Inferior parietal cortex (tissue), 1 donor: ENCODE measurements at regions not wholly inside any gene's neighbourhood (a gene's known extent, or its start where the extent isn't known, plus 50 kb on each side); places are given as distances from the start of the nearest gene placed in this dataset.

ENCODE experiments used
- DNase-seq: peaks from one replicate; pipeline ENCODE4 v3.0.0-alpha.2; 2016; ENCODE audit errors: extremely low spot score

GRCh38 chr3:76811418-76811817, 228.5 kb upstream of the ROBO2 start:
- DNase-seq: no peak

DNA sequence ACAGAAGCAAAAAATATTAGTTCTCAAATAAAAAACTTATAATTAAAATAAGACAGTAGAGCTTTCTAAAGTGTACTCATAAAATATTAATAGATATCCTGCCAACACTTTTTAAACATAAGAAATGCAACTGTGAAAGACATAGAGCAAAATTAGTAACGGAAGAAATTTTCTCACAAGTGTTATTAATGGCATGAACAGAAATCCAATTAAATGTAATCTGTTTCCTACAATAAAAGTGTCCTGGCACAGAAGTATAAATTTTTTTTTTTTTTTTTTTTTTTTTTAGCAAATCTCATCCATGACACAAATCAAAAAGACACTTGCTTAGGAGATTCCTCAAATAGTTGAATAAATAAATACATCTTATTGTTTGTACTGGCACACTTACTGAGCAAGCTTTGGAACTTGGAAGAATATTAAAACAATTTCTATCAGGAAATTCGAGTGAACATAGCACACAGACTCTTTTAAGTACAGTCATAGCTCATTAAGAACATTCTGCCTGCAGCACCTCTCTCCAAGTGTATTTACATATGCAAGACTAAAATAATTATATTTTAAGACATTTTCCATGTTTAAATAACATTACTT, 227.2 kb upstream of the ROBO2 start:
- no peak for DNase-seq

GRCh38 chr3:76815561-76815960, 224.3 kb upstream of the ROBO2 start:
- no peak for DNase-seq

GRCh38 chr3:76820481-76820880, 219.4 kb upstream of the ROBO2 start:
- no peak for DNase-seq

DNA sequence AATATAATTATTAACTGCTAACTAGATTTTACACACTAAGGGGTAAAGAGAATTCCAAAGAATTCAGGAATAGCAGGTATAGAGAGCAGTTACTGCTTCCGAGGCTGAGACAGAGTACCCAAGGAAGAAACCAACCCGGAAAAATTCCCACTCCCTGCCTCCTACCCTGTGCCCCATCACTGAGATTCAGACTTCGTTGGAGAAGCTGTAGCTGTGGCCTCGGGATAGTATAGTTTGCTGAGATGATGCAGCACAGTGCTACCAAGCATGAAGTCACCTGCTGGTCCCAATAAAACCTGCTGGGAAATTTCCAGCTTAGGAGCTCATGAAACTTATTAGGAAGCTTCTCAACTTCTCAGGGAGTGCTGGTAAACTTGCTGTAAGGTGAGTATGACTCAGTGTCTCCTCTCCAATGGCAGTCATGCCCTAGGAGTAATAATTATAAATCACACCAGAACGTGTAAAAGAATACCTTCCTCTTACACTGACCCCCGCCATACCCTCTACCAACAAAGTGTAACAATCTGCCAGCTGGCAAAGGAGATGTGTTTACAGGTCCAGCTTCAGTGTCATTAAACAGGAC, 215.2 kb upstream of the ROBO2 start:
- DNase-seq: no peak

GRCh38 chr3:76826861-76827260, 213.0 kb upstream of the ROBO2 start:
- DNase-seq: no peak

DNA sequence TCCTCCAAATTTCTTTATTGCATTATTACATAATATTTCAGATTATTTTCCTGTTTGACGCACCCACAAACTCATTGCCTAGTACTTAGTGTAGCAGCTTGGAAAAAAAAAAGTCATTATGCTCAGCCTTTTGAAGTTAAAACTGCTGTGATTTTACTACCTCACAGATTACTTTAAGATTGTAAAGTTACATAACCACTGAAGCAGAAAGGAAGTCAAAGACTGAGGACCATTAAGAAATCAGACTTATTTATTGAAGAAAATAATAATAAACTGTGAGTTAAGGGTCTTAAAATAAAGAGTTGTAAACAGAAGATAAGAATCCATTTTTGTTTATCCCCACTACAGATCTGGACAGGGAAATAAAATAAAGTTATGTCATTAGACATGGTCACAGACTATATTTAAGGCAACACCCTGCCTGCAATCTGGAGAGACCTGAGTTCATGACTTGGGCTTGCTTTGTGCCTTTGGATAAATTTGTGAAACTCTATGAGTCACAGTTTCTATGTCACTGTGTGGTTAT, 212.1 kb upstream of the ROBO2 start:
- no peak for DNase-seq

DNA sequence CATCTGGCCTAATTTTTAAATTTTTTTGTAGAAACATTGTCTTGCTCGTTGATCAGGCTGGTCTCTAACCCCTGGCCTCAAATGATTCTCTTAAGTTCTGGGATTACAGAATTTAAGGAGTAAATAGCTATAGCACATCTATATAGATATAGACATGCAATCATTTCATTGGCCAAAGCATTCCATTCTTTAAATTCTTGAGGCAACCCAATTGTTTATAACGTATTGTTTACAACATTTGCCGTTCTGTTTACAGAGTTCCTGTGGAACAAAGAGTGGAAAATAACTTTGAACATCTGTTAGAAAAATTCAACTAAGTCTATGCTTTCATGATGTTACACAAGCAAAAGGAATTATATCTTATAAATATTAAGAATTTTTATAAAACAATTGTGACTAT, 205.2 kb upstream of the ROBO2 start:
- DNase-seq: no peak

DNA sequence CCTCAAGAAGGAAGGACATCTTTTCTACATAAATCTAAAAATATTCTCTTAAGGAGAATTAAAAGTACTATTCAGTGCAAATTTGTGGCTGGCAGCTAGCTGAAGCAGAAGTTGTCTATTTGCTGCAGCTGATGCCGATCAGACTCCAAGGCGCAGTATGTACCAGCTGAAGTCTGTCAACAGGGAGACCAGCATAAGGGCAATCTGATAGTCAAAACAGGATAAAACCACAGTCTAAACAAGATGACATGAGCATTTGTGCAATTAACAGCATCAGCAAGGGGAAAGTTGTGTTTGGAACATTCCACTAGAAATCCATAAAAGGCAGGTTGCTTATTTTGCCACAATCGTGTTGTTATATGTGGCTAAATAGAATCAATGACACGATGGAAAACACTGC, 198.2 kb upstream of the ROBO2 start:
- no peak for DNase-seq

DNA sequence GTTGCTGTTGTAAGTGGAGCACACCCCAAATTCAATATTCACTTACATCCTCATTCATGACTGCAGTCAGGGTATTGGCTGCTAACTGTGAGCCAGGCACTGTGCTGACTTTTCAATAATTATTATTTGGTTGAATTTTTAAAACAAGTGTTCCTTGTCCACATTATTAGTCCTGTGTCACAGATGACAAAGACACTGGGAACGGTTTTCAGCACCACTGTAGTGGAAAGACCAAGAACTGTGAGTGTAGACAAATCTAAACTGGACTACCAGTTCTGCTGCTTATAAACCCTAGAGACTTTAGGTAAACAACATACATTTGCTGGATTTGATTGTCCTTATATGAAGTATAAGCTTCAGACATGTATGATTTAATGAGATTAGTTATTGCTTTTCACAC, 197.7 kb upstream of the ROBO2 start:
- DNase-seq: no peak

DNA sequence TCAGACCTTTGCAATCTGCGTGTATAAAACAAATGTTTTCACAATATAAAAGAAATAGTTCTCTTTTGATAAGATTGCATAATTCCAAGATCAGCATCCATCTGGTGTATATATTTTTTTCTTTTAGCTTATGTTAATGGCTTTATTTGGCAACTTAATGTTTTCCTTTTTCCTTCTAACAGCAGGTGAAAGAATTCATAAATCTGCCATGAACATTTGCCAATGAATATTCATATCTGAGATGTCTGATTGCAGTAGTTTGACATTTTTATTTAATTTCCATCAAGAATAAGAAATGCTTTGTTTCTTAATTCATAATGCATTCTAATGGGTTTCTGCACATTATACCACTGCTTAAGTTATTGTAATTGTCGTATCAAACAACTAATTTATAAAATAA, 184.4 kb upstream of the ROBO2 start:
- DNase-seq: no peak

DNA sequence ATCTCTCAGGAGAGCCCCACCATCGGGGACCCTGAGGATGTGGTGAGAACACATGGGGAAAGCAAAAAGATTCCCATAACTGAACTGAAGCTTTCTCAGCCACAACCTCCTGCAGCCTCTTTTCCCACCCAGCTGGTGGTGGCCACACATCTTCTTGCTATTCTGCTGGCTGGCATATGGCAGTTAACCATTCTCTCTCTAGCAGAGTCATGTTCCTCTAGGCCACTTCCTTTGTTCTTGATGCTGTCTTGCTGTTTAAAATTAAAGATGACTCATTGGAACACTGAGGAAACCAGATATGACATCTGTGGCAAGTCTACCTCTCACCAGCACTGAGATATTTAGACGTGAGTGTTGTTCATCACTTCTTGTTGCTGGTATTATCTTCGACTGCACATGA, 180.3 kb upstream of the ROBO2 start:
- no peak for DNase-seq

- no peak for DNase-seq
Measured at GRCh38 chr3:76864355-76864754, 175.5 kb upstream of the ROBO2 start.

DNA sequence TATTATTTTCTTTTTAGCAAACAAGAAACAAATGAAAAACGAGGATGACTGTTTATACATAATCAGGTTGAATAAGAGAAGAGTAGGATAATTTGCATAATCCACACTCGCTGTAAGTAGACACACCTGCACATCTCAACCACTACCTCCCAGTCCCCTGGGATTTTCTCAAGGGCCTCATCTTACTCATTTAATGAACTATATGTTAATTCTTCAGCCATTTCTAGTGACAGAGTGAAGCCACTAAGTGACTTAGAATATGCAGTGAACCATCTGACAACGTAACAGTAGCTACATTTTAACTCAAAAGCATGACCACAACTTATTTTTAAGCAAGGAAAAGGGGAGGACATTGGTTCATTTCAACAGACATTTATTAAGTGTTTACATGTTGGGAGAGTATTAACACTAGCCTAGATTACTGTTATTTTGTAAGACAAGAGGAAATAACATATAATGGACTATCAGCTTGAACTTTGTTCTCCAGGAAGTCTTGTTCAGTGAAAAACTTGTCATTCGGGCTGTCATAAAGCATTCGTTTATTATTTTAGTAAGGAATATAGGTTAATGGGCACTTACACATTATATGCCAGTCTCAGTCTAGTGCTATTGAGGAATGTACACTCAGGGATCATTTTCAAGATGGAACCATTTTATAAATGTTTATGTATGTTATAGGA, 173.0 kb upstream of the ROBO2 start:
- no peak for DNase-seq

GRCh38 chr3:76869726-76870384, 170.0 kb upstream of the ROBO2 start:
- DNase-seq: no peak

GRCh38 chr3:76871655-76872054, 168.2 kb upstream of the ROBO2 start:
- no peak for DNase-seq

DNA sequence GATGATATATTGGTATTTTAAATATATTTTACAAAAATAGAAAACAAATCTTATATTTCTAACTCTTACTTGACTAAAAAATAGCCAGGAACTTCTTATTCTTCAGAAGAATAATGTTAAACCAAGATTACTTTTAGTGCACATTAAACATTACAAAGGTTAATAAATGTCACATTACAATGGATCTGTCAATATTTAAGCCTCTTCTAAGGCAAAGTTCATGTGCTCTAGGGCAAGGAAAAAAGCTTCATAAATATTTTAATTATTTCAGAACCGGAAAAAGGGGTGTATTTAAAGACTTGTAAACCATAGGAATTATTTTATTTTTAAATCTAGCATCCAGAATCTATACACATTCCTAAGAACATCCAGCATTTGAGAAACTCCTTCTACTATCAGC, 166.9 kb upstream of the ROBO2 start:
- DNase-seq: no peak

GRCh38 chr3:76873532-76874242, 166.2 kb upstream of the ROBO2 start:
- no peak for DNase-seq

GRCh38 chr3:76879959-76880358, 159.9 kb upstream of the ROBO2 start:
- no peak for DNase-seq

DNA sequence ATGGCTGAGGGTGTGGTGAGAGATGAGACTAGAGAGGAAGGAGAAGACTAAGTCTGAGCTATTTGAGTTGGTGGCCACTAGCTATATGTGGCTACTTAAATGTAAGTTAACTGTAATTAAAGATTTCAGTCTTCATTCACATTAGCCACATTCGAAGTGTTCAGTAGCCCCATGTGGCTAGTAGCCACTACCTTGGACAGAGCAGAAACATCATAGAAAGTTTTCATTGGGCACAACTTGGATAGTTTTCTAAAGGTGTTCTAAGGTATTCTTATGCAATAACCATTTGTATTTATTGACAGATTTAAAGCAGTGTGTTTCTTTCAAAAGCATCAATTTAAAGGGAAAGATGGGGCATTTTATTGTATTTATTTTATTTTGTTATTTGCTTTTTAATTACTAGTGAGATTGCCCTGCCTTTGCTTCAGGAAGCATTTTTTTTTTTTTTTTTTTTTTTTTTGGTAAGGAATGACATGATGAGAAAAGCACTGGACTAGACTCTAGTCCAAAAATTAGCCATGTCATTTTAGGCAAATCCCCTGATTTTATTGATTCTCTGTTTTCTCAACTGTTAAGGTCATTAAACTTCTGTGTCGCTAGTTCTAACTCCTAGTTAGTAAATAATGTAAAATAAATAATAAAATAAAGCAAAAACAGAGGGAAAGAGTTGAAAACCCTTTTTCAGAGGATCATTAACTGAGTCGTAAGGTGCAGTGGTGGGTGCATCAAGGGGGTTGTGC, 153.0 kb upstream of the ROBO2 start:
- no peak for DNase-seq

GRCh38 chr3:76888856-76889255, 151.0 kb upstream of the ROBO2 start:
- DNase-seq: no peak
